ENCODE measurements at regions not wholly inside any gene's neighbourhood (a gene's known extent, or its start where the extent isn't known, plus 50 kb on each side); places are given as distances from the start of the nearest gene placed in this dataset.

- TF ChIP-seq FOSL1 (IDR thresholded peaks at IDR 0.05; ENCODE audit: low read depth) (no peak), ZFX (IDR thresholded peaks at IDR 0.05) (no peak), EGR1 (IDR thresholded peaks at IDR 0.05; ENCODE audit: low read depth) (no peak), CEBPB (IDR thresholded peaks at IDR 0.05; ENCODE audit: low read depth) (no peak), EZH2phosphoT487 (IDR thresholded peaks at IDR 0.05; ENCODE audit: borderline replicate concordance) (no peak), REST (IDR thresholded peaks at IDR 0.05; ENCODE audit: low read depth) (no peak), EZH2 (IDR thresholded peaks at IDR 0.05) (no peak), CTCF (IDR thresholded peaks at IDR 0.05 in 2 of 3, conservative IDR thresholded peaks at IDR 0.05 in 1 of 3; ENCODE audit: borderline replicate concordance in 1 of 3, insufficient read depth in 1 of 3, low read depth in 2 of 3, low read length in 2 of 3) (no peak), SIN3A (IDR thresholded peaks at IDR 0.05; ENCODE audit: low read depth) (no peak), POLR2AphosphoS5 (IDR thresholded peaks at IDR 0.05; ENCODE audit: low read depth, low read length) (no peak), ZNF274 (IDR thresholded peaks at IDR 0.05; ENCODE audit: low read depth, low read length) (no peak), CBX3 (IDR thresholded peaks at IDR 0.05; ENCODE audit: low read depth) (no peak), MAX (IDR thresholded peaks at IDR 0.05) (no peak), ELF1 (IDR thresholded peaks at IDR 0.05; ENCODE audit: borderline replicate concordance, low read depth) (no peak), ZBTB33 (IDR thresholded peaks at IDR 0.05; ENCODE audit: extremely low read depth, insufficient replicate concordance, low read length) (no peak), TCF7L2 (IDR thresholded peaks at IDR 0.05; ENCODE audit: borderline replicate concordance, extremely low read depth, insufficient read depth, insufficient read length) (no peak), ATF3 (IDR thresholded peaks at IDR 0.05) (no peak), POLR2A (IDR thresholded peaks at IDR 0.05; ENCODE audit: borderline replicate concordance, extremely low read depth, insufficient read depth, insufficient read length) (no peak)
- no TSS peak for BruUV-seq (replicated peaks)
- RAD21 ChIA-PET (ENCODE audit: low non-redundant PET in 1 of 2, low total read pairs in 2 of 2, uncharacterized antibody in 2 of 2, unreplicated experiment in 2 of 2), result no interaction called here
Observed at GRCh38 chrX:124836786-124837185, 482.9 kb upstream of the TEX13C start.

More at GRCh38 chrX:124836786-124837185, 482.9 kb upstream of the TEX13C start:
- CTCF ChIA-PET, result no interaction called here
- Histone ChIP-seq H2AFZ (ENCODE audit: low read depth, low read length, poor library complexity, severe bottlenecking) (no peak overlapping the region), H3K4me3 (replicated peaks in 1 of 2; ENCODE audit: low read depth in 1 of 2, low read length in 2 of 2) (no peak overlapping the region), H3K4me2 (ENCODE audit: low read length) (no peak overlapping the region), H3K36me3 (ENCODE audit: control insufficient read depth in 1 of 2, insufficient read depth in 2 of 2, low read length in 2 of 2) (no peaks in the 10 kb centered on the region), H4K20me1 (ENCODE audit: insufficient read depth) (no peaks in the 10 kb centered on the region), H3K9me3 (ENCODE audit: control insufficient read depth in 1 of 2, insufficient read depth in 1 of 2, low read depth in 1 of 2, low read length in 2 of 2) (no peaks in the 10 kb centered on the region), H3K79me2 (ENCODE audit: insufficient read depth, low read length) (no peaks in the 10 kb centered on the region), H3K4me1 (ENCODE audit: control insufficient read depth in 1 of 2, insufficient read depth in 2 of 2, low read length in 2 of 2) (no peaks in the 10 kb centered on the region), H3K9ac (ENCODE audit: low read length) (no peak overlapping the region), H3K9me2 (ENCODE audit: insufficient read depth) (no peaks in the 10 kb centered on the region), H3K27me3 (ENCODE audit: insufficient read depth, low read length) (no peaks in the 10 kb centered on the region), H3K27ac (ENCODE audit: low read depth, low read length) (no peak overlapping the region)
- POLR2A ChIA-PET, result no interaction called here
- ATAC-seq (no peak), DNase-seq (ENCODE audit: low read depth, low spot score) (no peak)
- intact Hi-C loops (cut with micrococcal nuclease), result no loop called here

Data from HCT116 (cell line).